ENCODE measurements at regions not wholly inside any gene's neighbourhood (a gene's known extent, or its start where the extent isn't known, plus 50 kb on each side); places are given as distances from the start of the nearest gene placed in this dataset.
"Not testable (repeated sequence)": the region's sequence is repeated elsewhere in the genome, so short reads cannot be mapped to it uniquely, and the experiment has no call there.

DNA sequence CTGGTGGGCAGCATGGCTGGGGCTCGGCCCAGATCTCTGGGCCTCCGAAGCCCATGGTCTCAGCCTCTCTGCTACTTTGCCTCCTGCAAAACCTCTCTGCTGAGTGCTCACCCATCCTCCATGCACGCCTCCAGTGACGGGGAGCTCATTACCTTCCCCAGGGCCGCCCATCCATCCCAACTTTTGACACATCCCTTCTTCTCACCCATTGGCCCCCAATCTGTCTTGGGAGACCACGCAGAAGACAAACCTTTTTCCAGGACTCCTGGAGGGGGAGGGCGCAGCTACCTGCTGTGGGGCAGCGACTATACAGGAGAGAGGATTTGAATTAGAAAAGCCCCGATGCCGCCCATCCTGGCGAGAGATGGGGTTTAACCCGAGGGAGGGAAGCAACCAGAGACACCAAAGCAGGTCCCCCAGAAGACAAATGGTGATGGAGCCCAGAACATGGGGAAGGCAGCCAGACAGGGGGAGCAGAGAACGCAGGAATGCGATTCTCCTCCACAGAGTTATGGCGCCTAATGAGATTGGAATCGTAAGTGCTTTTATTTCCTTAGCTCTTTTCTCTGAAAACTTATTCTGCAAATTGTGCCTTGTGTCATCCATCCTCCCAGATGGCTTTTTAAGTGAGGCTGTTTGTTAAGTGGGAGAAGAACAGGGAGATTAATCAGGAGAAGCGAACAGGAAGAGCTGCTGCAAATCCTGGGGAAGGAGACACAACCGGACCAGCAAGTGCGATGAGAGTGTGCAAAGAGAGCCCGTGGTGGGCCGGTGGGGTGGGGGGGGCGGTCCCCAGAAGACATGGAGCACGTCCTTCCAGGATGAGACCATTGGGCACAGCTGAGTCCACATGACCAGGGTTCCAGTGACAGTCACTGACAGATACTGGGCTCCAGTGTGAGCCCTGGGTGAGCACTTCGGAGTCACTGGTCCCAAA lies 623.5 kb downstream of the MATN1 start:
- DNase-seq (ENCODE audit: low read depth in 3 of 3), result no peak

DNA sequence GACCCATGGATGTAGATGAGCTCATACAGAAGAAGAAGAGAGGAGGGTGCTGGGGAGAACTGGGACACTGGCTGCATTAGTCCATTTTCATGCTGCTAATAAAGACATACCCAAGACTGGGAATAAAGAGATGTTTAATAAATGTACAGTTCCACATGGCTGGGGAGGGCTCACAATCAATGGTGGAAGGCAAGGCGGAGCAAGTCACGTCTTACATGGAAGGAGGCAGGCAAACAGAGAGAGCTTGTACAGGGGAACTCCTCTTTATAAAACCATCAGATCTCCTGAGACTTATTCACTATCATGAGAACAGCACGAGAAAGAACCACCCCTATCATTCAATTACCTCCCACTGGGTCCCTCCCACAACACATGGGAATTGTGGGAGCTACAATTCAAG lies 625.5 kb downstream of the MATN1 start:
- not testable (repeated sequence) for DNase-seq (ENCODE audit: low read depth in 3 of 3)

DNA sequence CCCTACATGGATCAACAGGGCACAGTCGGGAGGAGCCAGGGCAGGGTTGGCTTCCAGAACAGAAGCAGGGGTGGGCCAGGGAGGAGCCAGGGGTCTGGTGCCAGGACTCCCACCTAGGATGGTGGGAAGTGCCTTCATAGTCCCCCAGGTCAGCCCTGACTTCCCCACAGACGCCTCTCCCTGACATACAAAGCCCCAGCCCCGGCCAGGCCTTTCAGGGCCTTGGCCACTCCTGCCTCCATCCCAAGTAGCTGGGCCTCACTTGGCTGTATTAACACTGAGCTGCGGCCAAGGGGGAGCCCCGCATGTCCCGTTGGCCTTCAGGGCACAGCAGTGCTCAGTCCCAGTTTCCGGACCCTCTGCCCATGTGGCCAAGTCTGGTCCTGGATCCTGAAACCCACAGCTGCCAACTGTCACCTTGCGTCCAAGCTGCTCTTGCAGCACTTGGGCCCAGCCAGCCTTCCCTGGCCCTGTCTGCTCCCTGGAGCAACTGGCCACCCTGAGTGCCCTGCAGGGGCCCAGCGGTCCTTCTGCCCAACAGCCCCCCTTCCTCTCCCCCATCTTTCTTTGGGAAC lies 627.8 kb downstream of the MATN1 start:
- DNase-seq (ENCODE audit: low read depth in 3 of 3), result no peak

- no peak for DNase-seq (ENCODE audit: low read depth in 3 of 3)
Observed at GRCh38 chr1:30095051-30095450, 628.3 kb downstream of the MATN1 start.

DNA sequence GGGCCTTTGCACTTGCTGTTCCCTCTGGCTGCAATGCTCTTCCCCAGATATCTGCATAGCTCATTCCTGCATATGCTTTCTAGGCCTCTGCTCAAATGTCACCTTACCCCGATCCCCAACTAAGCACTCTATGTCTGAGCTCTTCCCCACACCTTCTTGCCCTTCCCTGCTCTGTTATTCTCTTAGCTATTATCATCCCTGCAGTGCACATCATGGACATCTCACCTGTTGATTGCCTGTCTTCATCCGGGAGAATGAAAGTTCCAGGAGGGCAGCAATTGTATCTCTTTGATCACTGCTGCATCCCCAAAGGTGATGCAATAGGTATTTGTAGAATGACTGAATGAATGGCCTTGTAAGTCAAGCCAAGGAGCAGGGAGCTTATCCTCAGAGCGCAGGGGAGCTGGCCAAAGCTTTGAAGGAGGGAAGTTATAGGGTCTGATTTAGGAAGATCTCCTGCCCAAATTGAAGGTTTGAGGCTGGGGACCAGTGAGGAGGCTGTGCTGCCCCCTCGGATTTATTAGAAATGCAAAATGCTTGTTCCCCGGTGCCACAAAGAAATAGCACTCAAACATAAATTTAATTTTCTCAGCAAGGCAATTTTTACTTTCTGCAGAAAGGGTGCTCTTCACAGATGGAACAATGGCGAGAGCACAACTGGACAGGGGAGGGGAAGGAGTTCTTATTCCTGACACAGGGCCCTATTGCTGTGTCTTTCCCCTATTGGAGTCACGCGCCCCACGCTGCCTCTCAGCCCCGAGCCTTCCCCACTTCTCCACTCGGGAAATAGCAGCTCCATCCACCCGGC lies 631.1 kb downstream of the MATN1 start:
- no peak for DNase-seq (ENCODE audit: low read depth in 3 of 3)

GRCh38 chr1:30090162-30090820 lies 633.1 kb downstream of the MATN1 start:
- DNase-seq (ENCODE audit: low read depth in 3 of 3), result no peak

DNA sequence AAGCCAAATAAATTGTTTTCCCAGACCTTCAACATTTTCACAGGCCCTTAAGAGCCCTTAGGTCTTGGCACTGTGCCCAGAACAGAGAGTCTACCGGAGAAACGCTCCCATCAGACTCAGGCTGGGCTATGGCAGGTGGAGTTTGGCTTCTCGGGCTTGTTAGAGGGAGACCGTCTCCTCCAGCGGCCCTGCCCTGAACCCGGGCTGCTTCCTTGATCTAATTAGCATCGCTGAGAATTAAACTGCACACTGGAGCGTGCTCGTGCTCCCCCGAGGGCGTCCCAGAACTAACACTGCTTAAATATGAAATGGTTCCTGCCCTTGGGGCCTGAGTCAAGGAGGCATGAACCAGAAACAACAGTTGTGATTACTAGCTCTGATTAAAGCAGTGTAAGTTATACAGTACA lies 634.4 kb downstream of the MATN1 start:
- no peak for DNase-seq (ENCODE audit: low read depth in 3 of 3)

DNA sequence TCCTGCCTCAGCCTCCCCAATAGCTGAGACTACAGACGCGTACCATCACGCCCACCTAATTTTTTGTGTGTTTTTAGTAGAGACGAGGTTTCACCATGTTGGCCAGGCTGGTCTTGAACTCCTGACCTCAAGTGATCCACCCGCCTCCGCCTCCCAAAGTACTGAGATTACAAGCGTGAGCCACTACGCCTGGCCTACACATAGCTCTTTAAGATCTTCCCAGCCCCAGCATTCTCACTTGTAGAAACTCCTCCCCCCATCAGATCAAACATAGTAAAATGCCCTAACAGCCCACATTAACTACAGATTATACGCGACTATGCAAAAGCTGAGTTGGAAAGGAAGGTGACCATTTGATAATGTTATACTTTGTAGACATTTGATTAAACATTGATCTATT lies 634.8 kb downstream of the MATN1 start:
- no peak for DNase-seq (ENCODE audit: low read depth in 3 of 3)

GRCh38 chr1:30087465-30087864 lies 635.9 kb downstream of the MATN1 start:
- DNase-seq (ENCODE audit: low read depth in 3 of 3), result no peak

DNA sequence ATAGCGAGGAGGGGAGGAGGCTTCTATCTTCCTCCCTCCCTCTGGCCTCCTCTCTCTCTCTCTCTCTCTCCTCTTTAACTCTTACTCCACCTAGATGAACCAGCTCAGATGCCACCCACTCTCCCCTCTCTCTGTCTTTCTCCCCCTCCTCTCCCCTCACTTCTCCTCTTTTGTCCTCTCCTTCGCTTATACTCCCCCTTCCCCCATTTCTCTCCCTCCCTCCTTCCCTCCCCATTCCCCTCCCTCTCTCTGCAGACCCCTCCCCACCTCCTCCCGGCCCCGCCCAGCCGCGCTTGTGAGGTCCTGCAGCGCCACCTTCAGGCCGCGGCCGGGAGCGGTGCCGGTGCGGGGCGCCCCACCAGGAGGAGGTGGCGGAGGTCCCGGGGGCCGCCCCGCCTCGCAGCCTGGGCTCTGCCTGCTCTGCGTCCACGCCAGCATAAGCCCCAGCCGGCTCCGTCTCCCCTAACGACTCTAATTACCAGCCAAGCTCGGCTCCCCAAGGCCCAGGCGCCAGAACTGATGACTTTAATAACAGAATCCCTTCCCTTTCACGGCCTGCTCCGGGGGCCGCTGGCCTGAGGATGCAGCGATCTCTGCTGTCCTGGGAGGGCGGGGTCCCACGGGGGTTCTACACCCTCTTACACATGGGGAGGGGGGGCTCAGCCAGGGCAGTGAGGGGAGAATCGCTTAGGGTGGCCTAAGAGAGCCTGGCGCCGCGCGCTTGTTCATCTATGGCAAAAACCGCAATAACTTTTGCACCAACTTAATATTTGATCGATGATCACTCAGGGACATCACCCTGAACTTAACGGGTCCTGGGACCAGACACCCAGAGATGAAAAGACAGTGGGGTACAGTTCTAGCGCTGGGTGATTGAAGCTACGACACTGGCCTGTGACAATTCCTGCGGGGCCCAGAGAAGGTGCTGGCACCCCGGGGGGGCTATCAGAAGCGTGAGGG lies 637.3 kb downstream of the MATN1 start:
- peak; percentile 6 to 22 (median 7) for DNase-seq (ENCODE audit: low read depth in 3 of 3)

DNA sequence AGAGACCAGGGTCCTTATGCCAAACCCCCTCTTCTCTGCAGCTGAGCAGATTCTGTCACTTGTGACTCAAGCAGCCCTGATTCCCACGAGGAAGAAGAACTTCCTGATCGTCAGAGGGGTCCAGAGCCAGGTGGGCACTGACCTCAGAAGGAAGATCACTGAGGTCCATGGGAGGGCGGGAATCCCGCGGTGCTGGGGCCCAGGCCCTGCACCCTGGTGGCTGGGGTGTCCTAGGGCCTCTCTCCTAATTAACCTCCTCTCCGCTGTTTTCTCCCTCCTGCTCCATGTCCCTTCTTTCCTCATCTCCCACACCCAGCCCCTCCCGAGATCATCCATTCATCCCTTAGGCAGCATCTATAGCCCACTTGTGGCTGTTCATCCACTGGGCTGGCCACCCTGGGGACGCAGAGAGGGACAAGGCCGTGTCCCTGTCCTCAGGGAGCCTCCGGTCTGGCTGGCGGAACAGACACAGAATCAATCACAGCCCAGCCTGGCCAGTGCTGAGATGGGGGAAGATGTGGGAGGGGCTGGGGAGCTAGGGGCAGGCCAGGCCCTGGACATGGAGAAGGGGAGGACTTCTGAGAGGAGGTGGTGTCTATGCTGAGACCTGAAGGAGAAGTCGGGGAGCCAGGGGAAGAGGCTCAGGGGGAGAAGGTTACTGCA lies 638.3 kb downstream of the MATN1 start:
- no peak for DNase-seq (ENCODE audit: low read depth in 3 of 3)

- DNase-seq (ENCODE audit: low read depth in 3 of 3), result no peak
Observed at GRCh38 chr1:30083800-30084464, 639.5 kb downstream of the MATN1 start.

- DNase-seq (ENCODE audit: low read depth in 3 of 3), result no peak
Observed at GRCh38 chr1:30081379-30082102, 641.8 kb downstream of the MATN1 start.

- DNase-seq (ENCODE audit: low read depth in 3 of 3), result not testable (repeated sequence)
Observed at GRCh38 chr1:30075916-30076315, 647.5 kb downstream of the MATN1 start.

GRCh38 chr1:30068787-30069472 lies 654.5 kb downstream of the MATN1 start:
- DNase-seq (ENCODE audit: low read depth in 3 of 3), result no peak

- no peak for DNase-seq (ENCODE audit: low read depth in 3 of 3)
Observed at GRCh38 chr1:30064547-30064946, 658.8 kb downstream of the MATN1 start.

DNA sequence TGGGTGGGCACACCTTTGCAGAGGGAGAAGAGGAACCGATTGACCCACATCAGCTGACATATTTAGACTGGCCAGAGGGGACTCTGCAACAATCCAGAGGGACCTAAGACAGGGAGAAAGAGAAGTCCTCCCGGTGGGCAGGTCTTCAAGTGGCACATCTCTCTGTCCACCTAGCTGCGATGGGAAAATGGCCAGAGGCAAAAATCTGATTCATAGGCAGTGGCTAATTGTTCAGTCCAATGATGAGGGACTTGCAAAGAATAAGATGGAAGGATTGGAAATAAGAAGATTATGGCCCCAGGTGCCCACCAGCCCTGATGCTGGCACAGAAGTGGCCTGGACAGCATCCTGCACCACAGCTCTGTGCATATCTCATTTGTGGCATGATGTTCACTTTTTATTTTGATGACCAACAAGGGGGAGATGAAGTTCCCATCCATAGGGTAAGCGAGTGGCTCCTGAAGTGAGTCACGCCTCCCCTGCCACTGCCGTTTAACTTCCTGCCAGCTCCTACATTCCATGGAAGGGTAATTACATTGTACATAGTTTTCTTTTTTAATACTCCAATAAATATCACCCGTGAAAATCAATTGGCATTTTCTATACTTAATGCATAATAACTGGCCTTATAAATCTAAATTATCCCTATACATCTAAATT lies 659.6 kb downstream of the MATN1 start:
- DNase-seq (ENCODE audit: low read depth in 3 of 3), result no peak

Data from stimulated activated CD4-positive, alpha-beta T cell treated with anti-CD3 and anti-CD28 coated beads, TNF-alpha, amount 100 ng/mL, for 48 hours (primary cell).